H1 (cell line): ENCODE measurements at regions not wholly inside any gene's neighbourhood (a gene's known extent, or its start where the extent isn't known, plus 50 kb on each side); places are given as distances from the start of the nearest gene placed in this dataset.

Experiments used
- EZH2 ChIP-seq: fragments of 200-600 bp; sonication (generic); IDR thresholded peaks from 2 replicates; pipeline ENCODE4 v1.7.1; 2012; ENCODE audit warnings: low read depth, mild to moderate bottlenecking, moderate library complexity, low read length, inconsistent platforms; ENCODE audit not compliant: severe bottlenecking
- GABPA ChIP-seq: IDR thresholded peaks from 2 replicates; pipeline ENCODE4 v1.6.1; 2011; ENCODE audit warnings: mild to moderate bottlenecking, low read length, moderate library complexity, borderline replicate concordance; ENCODE audit not compliant: insufficient read depth
- RBBP5 ChIP-seq: IDR thresholded peaks from 2 replicates; pipeline ENCODE4 v1.7.1; 2012; ENCODE audit warnings: low read depth, mild to moderate bottlenecking, inconsistent platforms, low read length, moderate library complexity, borderline replicate concordance
- RXRA ChIP-seq: IDR thresholded peaks from 2 replicates; pipeline ENCODE4 v1.6.1; 2011; ENCODE audit warnings: low read depth, mild to moderate bottlenecking, low read length, moderate library complexity; ENCODE audit not compliant: insufficient read depth
- SIN3A ChIP-seq, 2 experiments: IDR thresholded peaks in 1 of 2; conservative IDR thresholded peaks in 1 of 2; 2 replicates each; pipeline ENCODE4 v1.6.1; 2011 to 2012; ENCODE audit warnings: low read length in 2 of 2, improper control_type of control experiment in 1 of 2, low read depth in 1 of 2, mild to moderate bottlenecking in 1 of 2
- SP1 ChIP-seq: IDR thresholded peaks from 2 replicates; pipeline ENCODE4 v1.6.1; 2011; ENCODE audit warnings: low read depth, low read length
- YY1 ChIP-seq: IDR thresholded peaks from 2 replicates; pipeline ENCODE4 v1.6.1; 2011; ENCODE audit warnings: low read depth, mild to moderate bottlenecking, low read length
- ZNF274 ChIP-seq: IDR thresholded peaks from 2 replicates; pipeline ENCODE4 v1.7.0; 2012; ENCODE audit warnings: low read length, borderline replicate concordance; ENCODE audit errors: extremely low read depth
- TF ChIP-seq, protein P1 (sequence below): IDR thresholded peaks from 2 replicates; pipeline ENCODE4 v1.6.1; 2012; ENCODE audit warnings: low read length, inconsistent platforms

DNA sequence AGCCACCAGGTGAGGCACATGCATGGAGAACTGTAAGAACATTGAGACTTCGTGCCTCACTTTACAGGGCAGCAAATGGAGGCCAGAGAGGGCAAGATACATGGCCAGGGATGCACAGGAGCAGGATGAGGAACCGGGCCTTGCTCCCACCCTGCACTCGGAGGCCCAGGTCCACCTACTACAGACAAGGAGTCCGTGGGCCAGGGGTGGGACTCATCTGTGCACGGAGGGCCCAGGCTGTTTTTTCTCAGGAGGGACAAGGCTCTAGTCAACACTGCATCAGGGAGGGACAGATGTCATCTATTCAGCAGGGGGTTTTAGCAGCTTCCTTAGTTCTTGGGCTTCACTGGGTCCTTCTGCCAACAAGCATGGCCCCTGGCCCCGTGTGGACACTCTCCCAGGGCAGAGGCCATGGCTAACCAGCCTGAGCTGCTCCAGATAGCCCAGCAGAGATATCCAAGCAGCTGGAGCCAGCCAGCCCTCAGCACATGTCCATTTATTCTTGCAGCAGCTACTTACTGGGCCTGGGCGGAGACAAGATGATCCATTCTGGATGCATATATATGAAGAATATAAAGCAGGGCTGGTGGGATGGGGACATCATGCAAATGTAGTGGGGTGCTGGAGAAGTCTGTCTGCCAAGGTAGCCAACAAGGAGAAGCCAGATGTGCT is 134.5 kb upstream of the RET start (continued):
- TF ChIP-seq, protein P1, sequence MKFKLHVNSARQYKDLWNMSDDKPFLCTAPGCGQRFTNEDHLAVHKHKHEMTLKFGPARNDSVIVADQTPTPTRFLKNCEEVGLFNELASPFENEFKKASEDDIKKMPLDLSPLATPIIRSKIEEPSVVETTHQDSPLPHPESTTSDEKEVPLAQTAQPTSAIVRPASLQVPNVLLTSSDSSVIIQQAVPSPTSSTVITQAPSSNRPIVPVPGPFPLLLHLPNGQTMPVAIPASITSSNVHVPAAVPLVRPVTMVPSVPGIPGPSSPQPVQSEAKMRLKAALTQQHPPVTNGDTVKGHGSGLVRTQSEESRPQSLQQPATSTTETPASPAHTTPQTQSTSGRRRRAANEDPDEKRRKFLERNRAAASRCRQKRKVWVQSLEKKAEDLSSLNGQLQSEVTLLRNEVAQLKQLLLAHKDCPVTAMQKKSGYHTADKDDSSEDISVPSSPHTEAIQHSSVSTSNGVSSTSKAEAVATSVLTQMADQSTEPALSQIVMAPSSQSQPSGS = no peak
- TF ChIP-seq RBBP5 (no peak), SP1 (no peak), GABPA (no peak), ZNF274 (no peak), SIN3A (conservative IDR thresholded peaks at IDR 0.05 in 1 of 2, IDR thresholded peaks at IDR 0.05 in 1 of 2; ENCODE audit: low read depth in 1 of 2, low read length in 2 of 2) (no peak), YY1 (no peak), EZH2 (no peak), RXRA (no peak)
